Testis (tissue), 2 donors: ENCODE measurements at regions not wholly inside any gene's neighbourhood (a gene's known extent, or its start where the extent isn't known, plus 50 kb on each side); places are given as distances from the start of the nearest gene placed in this dataset.

Experiments
- DNase-seq: peaks from one replicate; pipeline ENCODE4 v3.0.0-alpha.2; 2019
- H3K27ac ChIP-seq, 2 donors: fragments of 200-600 bp; sonication (generic); one replicate each; pipeline ENCODE4 v1.5.1; 2019
- H3K27me3 ChIP-seq: fragments of 200-600 bp; sonication (generic); one replicate; pipeline ENCODE4 v1.5.1; 2019
- H3K36me3 ChIP-seq: fragments of 200-600 bp; sonication (generic); one replicate; pipeline ENCODE4 v1.5.1; 2017; ENCODE audit warnings: low read depth; ENCODE audit errors: missing control alignments
- H3K4me1 ChIP-seq: fragments of 200-600 bp; sonication (generic); one replicate; pipeline ENCODE4 v1.5.1; 2019
- H3K4me3 ChIP-seq, 2 donors: fragments of 200-600 bp; sonication (generic); one replicate each; pipeline ENCODE4 v1.5.1; 2017 to 2019
- H3K9me3 ChIP-seq: fragments of 200-600 bp; sonication (generic); one replicate; pipeline ENCODE4 v1.5.1; 2017
- CTCF ChIP-seq, 3 experiments: fragments of 450-650 bp in 2 of 3; fragments of 200-600 bp in 1 of 3; sonication (generic) in 1 of 3; IDR thresholded peaks; one replicate each; pipeline ENCODE4 v1.5.1; 2016 to 2019; ENCODE audit warnings: antibody characterized with exemption in 3 of 3, mild to moderate bottlenecking in 2 of 3, moderate library complexity in 1 of 3
- POLR2A ChIP-seq: fragments of 450-650 bp; IDR thresholded peaks from one replicate; pipeline ENCODE4 v1.6.1; 2017; ENCODE audit warnings: antibody characterized with exemption, mild to moderate bottlenecking, moderate library complexity
- WGBS, 2 donors: methylation state at CpG; one replicate each; pipeline ENCODE4 v1.1.5; 2018; 5-methylcytosine and 5-hydroxymethylcytosine counted together
- intact Hi-C: fragments of 100-400 bp; cut with DNase I; formaldehyde crosslinking; loops from one replicate; pipeline ENCODE4 v1.15.1; 2023; ENCODE audit warnings: low total_unique reads

- WGBS, 2 donors = 71 to 72% methylated on average over 4 of the region's 4 CpGs
- H3K36me3 ChIP-seq = no peaks in the 10 kb centered on the region
- H3K9me3 ChIP-seq = no peaks in the 10 kb centered on the region
- intact Hi-C loops = no loop called here
- no peak for TF ChIP-seq CTCF (IDR thresholded peaks at IDR 0.05)
- no peak for TF ChIP-seq POLR2A
- H3K4me3 ChIP-seq = no peak overlapping the region
- no peaks in the 10 kb centered on the region for H3K27me3 ChIP-seq
- no peaks in the 10 kb centered on the region for H3K4me1 ChIP-seq
- H3K27ac ChIP-seq = no peak overlapping the region
- no peak for DNase-seq
Measured at GRCh38 chr2:101596333-101596732, 101.2 kb upstream of the MAP4K4 start.

GRCh38 chr2:101587251-101587650 is 110.3 kb upstream of the MAP4K4 start:
- no peak for DNase-seq
- H3K27me3 ChIP-seq = no peaks in the 10 kb centered on the region
- 78 to 89% methylated on average over 3 of the region's 3 CpGs for WGBS, 2 donors
- H3K27ac ChIP-seq = no peak overlapping the region
- intact Hi-C loops = no loop called here
- TF ChIP-seq CTCF (IDR thresholded peaks at IDR 0.05) (no peak), POLR2A (no peak)
- H3K36me3 ChIP-seq = no peaks in the 10 kb centered on the region
- H3K9me3 ChIP-seq = no peaks in the 10 kb centered on the region
- H3K4me1 ChIP-seq = no peaks in the 10 kb centered on the region
- no peak overlapping the region for H3K4me3 ChIP-seq

GRCh38 chr2:101583861-101584260 is 108.9 kb upstream of the RFX8 start:
- H3K4me1 ChIP-seq = no peaks in the 10 kb centered on the region
- no peak overlapping the region for H3K4me3 ChIP-seq
- H3K36me3 ChIP-seq = no peaks in the 10 kb centered on the region
- intact Hi-C loops = no loop called here
- DNase-seq = no peak
- H3K9me3 ChIP-seq = no peaks in the 10 kb centered on the region
- H3K27ac ChIP-seq = no peak overlapping the region
- no peaks in the 10 kb centered on the region for H3K27me3 ChIP-seq
- TF ChIP-seq CTCF (IDR thresholded peaks at IDR 0.05) = no peak
- no peak for TF ChIP-seq POLR2A

GRCh38 chr2:101581675-101582299 is 106.9 kb upstream of the RFX8 start:
- H3K4me3 ChIP-seq = no peak overlapping the region
- intact Hi-C loops = no loop called here
- no peak for TF ChIP-seq POLR2A
- no peak for TF ChIP-seq CTCF (IDR thresholded peaks at IDR 0.05)
- H3K9me3 ChIP-seq = no peaks in the 10 kb centered on the region
- 57 to 75% methylated on average over 7 of the region's 7 CpGs for WGBS, 2 donors
- no peaks in the 10 kb centered on the region for H3K36me3 ChIP-seq
- no peak overlapping the region for H3K27ac ChIP-seq
- DNase-seq = no peak
- H3K4me1 ChIP-seq = no peaks in the 10 kb centered on the region
- no peaks in the 10 kb centered on the region for H3K27me3 ChIP-seq

- no peak for DNase-seq
- Histone ChIP-seq H3K36me3 (no peaks in the 10 kb centered on the region), H3K4me3 (no peak overlapping the region), H3K9me3 (no peaks in the 10 kb centered on the region), H3K27ac (no peak overlapping the region), H3K27me3 (no peaks in the 10 kb centered on the region), H3K4me1 (no peaks in the 10 kb centered on the region)
- WGBS, 2 donors = 72 to 76% methylated on average over 5 of the region's 5 CpGs
- intact Hi-C loops = no loop called here
- TF ChIP-seq CTCF (IDR thresholded peaks at IDR 0.05) = no peak
- TF ChIP-seq POLR2A = no peak
Measured at GRCh38 chr2:101580528-101580927, 105.6 kb upstream of the RFX8 start.
